ENCODE measurements at regions not wholly inside any gene's neighbourhood (a gene's known extent, or its start where the extent isn't known, plus 50 kb on each side); places are given as distances from the start of the nearest gene placed in this dataset.

DNA sequence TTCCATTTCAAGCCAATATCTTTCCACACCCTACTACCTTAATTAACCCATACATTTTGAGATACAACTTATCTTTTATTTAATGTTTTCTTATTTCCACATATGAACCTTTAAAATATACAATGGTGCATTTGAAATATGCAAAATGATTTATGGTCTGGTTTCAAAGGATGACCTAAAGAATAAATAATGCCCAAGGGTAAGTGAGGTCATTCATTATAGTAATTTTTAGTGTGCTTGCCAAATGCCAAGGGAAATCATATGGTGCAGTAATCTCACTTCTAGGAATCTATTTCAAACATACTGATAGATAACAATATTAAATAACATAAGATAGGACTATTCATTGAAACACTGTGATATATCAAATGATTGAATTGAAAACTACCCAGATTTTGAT lies 1055.4 kb downstream of the AGBL1 start:
- intact Hi-C loops (cut with micrococcal nuclease; ENCODE audit: unreplicated experiment) = no loop called here
- TF ChIP-seq CTCF (conservative IDR thresholded peaks at IDR 0.05; ENCODE audit: low read depth, low read length) (no peak), EZH2 (IDR thresholded peaks at IDR 0.05; ENCODE audit: borderline replicate concordance, low read depth, low read length, poor library complexity, severe bottlenecking) (no peak)
- Histone ChIP-seq H3K27ac (ENCODE audit: low read depth, low read length, poor library complexity, severe bottlenecking) (no peak overlapping the region), H3K4me1 (ENCODE audit: insufficient read depth, low read length, poor library complexity, severe bottlenecking) (no peaks in the 10 kb centered on the region), H3K27me3 (replicated peaks; ENCODE audit: insufficient read depth, low read depth, low read length, poor library complexity) (no peaks in the 10 kb centered on the region), H3K9me3 (ENCODE audit: low read depth, low read length, poor library complexity, severe bottlenecking) (peaks cover 30% of the 10 kb centered on the region), H3K36me3 (ENCODE audit: insufficient read depth, low read length, poor library complexity, severe bottlenecking) (no peaks in the 10 kb centered on the region), H3K4me3 (ENCODE audit: low read depth, low read length, poor library complexity, severe bottlenecking) (no peak overlapping the region)
- ChIA-PET POLR2A (ENCODE audit: low non-redundant PET) (no interaction called here), CTCF (no interaction called here)
- no peak for DNase-seq (ENCODE audit: low spot score)
- BruUV-seq (replicated peaks) = no TSS peak

DNA sequence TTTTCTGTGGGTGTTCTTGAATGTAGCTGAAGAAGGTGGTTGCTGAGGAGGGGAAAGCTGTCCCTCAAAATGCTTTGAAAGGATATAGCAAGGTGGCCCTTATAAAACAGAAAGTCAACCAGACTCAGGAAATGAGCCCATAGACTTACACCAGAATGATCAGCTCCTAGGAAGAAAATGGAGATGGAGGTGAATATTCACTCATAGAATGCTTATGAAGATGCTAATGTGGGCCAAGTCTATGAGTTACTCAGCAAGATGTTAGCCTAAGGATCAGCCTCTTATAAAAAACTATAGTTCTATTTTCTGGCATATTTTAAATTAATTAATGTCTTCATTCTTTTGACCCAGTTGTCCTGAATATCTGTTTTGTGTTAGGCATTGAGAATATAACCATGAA lies 1054.0 kb downstream of the AGBL1 start:
- Histone ChIP-seq H3K27me3 (replicated peaks; ENCODE audit: insufficient read depth, low read depth, low read length, poor library complexity) (no peaks in the 10 kb centered on the region), H3K9me3 (ENCODE audit: low read depth, low read length, poor library complexity, severe bottlenecking) (peaks cover 36% of the 10 kb centered on the region), H3K4me1 (ENCODE audit: insufficient read depth, low read length, poor library complexity, severe bottlenecking) (no peaks in the 10 kb centered on the region), H3K4me3 (ENCODE audit: low read depth, low read length, poor library complexity, severe bottlenecking) (no peak overlapping the region), H3K27ac (ENCODE audit: low read depth, low read length, poor library complexity, severe bottlenecking) (no peak overlapping the region), H3K36me3 (ENCODE audit: insufficient read depth, low read length, poor library complexity, severe bottlenecking) (no peaks in the 10 kb centered on the region)
- POLR2A ChIA-PET (ENCODE audit: low non-redundant PET) = no interaction called here
- TF ChIP-seq CTCF (conservative IDR thresholded peaks at IDR 0.05; ENCODE audit: low read depth, low read length) = no peak
- no peak for TF ChIP-seq EZH2 (IDR thresholded peaks at IDR 0.05; ENCODE audit: borderline replicate concordance, low read depth, low read length, poor library complexity, severe bottlenecking)
- no peak for DNase-seq (ENCODE audit: low spot score)
- CTCF ChIA-PET = no interaction called here
- no TSS peak for BruUV-seq (replicated peaks)
- intact Hi-C loops (cut with micrococcal nuclease; ENCODE audit: unreplicated experiment) = no loop called here

- H3K4me1 ChIP-seq (ENCODE audit: insufficient read depth, low read length, poor library complexity, severe bottlenecking) = no peaks in the 10 kb centered on the region
- H3K4me3 ChIP-seq (ENCODE audit: low read depth, low read length, poor library complexity, severe bottlenecking) = no peak overlapping the region
- POLR2A ChIA-PET (ENCODE audit: low non-redundant PET) = no interaction called here
- no peak for DNase-seq (ENCODE audit: low spot score)
- no peak overlapping the region for H3K27ac ChIP-seq (ENCODE audit: low read depth, low read length, poor library complexity, severe bottlenecking)
- CTCF ChIA-PET = no interaction called here
- peaks cover 38% of the 10 kb centered on the region for H3K9me3 ChIP-seq (ENCODE audit: low read depth, low read length, poor library complexity, severe bottlenecking)
- intact Hi-C loops (cut with micrococcal nuclease; ENCODE audit: unreplicated experiment) = no loop called here
- BruUV-seq (replicated peaks) = no TSS peak
- H3K36me3 ChIP-seq (ENCODE audit: insufficient read depth, low read length, poor library complexity, severe bottlenecking) = no peaks in the 10 kb centered on the region
- no peaks in the 10 kb centered on the region for H3K27me3 ChIP-seq (replicated peaks; ENCODE audit: insufficient read depth, low read depth, low read length, poor library complexity)
- TF ChIP-seq CTCF (conservative IDR thresholded peaks at IDR 0.05; ENCODE audit: low read depth, low read length) = no peak
- TF ChIP-seq EZH2 (IDR thresholded peaks at IDR 0.05; ENCODE audit: borderline replicate concordance, low read depth, low read length, poor library complexity, severe bottlenecking) = no peak
These were observed 1051.4 kb downstream of the AGBL1 start for GRCh38 chr15:87131067-87131466.

All from A673 (cell line).